Activated CD4-positive, CD25-positive, alpha-beta regulatory T cell treated with anti-CD3 and anti-CD28 coated beads, Interleukin-2, amount 50 U/mL, for 24 hours (primary cell): ENCODE measurements at regions not wholly inside any gene's neighbourhood (a gene's known extent, or its start where the extent isn't known, plus 50 kb on each side); places are given as distances from the start of the nearest gene placed in this dataset.

Experiments
- ATAC-seq, 2 donors: fragments of 150-1000 bp; cut with Tn5 transposase; one replicate each; pipeline ENCODE4 v1.10.0; 2021; ENCODE audit warnings: mild to moderate bottlenecking in 1 of 2, moderate library complexity in 1 of 2

DNA sequence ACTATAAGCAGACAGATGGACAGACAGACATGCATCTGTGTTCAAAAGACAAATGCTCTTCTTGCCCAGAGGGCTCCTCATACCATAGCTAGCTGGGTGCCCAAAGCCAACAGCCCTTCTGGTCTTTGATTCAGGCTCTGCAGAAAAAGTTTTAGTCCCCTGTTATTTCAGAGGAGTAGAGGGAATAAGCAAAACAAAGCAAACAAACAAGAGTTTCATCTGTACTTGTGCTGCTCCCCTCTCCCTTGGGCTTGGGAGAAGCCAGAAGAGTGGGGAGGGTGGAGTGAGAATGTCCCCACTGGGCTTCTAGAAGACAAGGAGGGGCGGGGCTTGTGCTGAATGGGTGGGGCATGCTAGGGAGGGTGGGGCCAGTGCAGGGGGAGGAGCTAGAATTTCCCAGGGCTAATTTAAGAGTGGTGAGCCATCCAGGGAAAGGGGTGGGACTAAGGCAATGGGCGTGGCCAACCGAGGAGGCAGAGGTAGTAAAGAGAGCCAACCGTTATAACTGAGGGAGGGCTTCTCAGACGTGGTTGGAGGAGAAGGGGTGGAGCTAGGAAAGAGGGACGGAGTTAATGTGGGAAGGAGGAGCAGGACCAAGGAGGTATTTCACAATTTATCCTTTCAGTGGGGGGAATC lies 101.2 kb upstream of the MGMT start:
- no peak for ATAC-seq

DNA sequence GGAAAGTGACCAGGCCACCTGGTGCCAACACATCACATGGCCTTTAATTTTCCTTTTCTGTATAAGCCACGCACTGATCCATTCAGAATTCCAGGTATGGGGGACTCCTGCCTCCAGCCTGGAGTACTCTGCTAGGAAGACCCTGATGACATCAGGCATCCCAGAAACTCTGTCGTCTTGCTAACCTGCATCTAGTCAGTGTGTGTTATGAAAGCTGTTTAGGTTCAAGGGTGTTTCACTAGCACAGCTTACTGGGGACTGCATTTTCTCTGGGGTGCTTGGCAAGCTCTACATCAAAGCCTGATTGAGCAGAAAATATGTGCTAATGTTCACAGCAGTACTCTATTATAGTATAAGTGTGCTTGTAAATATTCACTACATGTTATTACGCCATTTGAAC lies 100.6 kb upstream of the MGMT start:
- ATAC-seq, result no peak

DNA sequence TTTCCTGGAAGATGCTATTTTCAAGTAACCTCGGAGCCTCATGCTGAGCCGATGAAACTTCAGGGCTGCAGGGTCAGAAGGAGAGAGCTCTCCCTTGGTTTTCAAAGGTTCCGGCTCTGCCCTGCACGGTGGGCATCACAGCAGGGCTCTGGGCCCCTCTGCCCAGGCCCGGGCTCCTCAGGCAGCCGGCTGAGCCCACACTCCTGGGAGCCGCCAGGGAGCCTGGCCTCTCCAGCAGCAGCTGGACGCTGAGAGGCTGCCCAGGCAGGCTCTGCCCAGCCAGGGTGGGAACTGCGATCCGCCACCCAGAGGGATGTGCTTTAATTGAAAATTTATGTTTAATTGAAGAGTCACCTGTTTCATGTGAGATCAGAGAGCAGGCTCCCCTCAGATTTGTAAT lies 97.5 kb upstream of the MGMT start:
- no peak for ATAC-seq

DNA sequence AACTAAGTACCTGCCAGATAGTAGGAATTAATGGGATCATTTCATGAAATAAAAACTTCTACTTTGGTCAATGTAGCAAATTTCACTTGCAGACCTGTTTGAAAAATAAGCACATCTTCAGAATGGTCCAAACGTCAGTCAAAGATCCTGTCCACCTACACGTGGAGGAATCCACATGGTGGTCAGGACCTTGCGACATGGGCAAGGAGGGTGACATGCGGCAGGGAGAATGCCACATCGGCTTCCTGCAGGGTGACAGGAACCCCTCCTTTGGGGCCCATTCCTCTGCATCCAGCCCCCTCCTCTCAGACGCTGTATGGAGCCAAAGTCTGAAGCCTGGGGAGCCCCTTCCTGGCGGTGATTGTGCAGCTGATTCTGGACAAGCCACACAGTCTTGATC lies 95.5 kb upstream of the MGMT start:
- ATAC-seq, result no peak

DNA sequence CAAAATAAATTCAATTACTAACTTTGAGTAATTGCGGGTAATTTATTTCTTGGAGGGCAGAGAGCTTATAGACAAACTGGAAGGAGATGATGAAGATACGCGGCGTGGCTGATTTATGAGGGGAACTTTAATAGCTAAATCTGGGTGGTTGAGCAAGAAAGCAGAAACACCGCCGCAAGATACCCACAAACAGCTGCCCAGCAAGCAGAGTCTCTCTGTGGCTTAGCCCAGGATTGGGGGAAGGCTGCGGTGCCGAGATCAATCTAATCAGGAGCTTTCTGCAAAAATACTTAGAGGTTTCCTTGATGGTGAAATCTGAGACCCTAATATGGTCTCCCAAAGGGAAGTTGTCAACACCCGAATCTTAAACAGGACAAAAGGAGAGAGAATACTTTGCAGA lies 94.9 kb upstream of the MGMT start:
- ATAC-seq, result no peak

DNA sequence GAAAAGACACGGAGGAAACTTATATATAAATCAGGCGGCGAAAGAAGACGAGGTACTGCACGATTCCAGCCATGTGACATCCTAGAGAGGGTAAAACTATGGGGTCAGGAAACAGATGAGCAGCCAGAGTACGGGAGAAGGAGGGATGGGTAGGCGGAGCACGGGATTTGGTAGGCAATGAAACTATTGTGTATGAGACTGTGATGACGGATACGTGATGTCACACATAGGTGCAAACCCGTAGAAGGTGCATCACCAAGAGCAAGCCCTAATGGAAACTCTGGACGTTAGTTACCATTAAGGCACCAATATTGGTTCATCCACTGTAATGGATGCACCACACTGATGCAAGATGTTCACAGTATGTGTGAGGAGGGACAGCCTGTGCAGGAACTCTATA lies 93.8 kb upstream of the MGMT start:
- no peak for ATAC-seq

DNA sequence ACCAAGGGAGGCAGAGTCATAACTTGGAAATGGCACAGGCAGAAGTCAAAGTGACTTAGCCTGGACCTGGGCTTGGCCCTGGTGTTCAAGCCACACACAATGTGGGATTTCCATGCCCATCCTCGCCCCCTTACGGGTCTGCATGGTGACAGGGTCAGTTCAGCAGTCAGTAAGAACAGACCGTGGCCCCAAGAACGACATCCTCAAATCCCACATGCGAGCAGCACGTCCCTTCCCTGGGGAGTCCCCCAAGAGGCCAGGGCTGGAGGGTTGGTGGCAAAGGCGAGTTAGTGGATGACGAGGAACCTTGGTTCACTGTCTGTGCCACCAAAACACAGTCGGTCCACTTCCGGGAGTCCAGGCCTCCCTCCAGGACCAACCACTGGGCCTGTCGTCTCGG lies 93.3 kb upstream of the MGMT start:
- no peak for ATAC-seq

DNA sequence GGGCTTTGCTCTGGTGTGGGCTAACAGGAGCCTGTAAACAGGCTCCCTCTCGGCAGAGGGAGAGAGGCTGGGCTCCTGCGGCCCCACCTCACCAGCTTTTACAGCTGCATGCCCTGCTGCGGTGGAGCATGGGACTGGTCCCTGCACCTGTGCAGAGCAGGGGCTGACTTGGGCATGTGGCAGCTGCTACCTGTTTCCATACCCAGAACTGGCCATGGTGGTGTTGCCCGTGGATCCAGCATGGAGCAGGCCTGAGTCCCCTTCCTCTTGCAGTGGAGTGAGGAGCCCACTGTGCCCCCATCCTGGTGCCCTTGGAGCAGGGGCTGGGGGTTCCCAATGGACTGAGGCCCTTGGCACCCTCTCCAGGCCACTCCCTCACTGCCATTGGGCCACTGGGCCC lies 91.9 kb upstream of the MGMT start:
- ATAC-seq, result no peak

DNA sequence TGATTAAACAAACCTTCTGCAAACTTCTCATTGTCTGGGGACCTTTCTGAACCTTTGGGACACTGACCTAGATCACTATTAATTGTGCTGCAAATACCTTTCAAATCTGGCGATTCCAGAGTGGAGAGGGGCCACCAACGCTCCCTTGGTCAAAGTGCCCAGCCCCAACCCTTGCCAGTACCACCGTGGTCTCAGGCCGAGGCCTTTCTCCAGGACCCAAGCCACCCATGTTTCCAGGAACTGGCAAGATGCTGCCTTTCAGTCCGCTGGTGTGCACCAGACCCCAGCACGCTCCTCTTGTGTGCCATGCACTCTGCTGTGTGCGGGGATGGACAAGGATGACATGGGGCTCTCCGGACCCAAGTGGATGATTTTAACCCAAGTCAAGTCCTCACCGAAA lies 91.1 kb upstream of the MGMT start:
- ATAC-seq, result no peak

DNA sequence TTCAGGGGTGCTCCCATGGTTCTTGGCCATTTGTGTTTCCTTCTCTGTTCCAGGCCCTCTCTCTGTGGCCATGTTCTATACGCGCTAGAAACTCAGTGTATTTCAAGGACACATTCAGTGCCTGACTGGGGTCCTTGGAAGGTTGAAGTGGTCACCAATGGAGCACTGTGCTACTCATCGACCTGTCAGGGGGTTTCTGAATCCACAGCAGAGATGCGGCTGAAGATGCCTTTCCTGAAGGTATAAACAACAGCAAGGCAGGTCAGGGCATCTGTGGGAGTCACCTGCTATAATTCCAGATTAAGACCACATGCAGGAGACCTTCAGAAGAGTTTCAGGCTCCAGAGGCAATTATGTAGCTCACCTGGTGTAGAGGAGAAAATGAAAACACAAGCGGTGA lies 86.8 kb upstream of the MGMT start:
- ATAC-seq, result no peak

DNA sequence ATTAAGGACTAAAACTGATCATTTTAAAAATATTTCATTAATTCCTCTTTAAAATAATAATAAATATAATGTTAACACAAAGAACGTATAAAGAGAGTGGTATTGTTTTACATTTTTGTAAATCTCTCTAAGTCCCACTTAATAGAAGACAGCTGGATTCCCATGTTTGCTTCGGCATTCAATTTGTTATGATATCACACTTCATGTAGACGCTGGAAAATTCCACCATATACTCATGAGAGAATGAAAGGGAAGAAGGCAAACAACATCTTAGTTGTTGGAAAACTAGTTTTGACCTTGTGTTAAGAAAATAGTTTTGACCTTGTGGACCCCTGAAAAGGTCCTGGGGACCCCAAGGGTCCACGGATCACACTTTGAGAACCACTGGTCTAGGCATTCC lies 85.3 kb upstream of the MGMT start:
- ATAC-seq, result no peak

DNA sequence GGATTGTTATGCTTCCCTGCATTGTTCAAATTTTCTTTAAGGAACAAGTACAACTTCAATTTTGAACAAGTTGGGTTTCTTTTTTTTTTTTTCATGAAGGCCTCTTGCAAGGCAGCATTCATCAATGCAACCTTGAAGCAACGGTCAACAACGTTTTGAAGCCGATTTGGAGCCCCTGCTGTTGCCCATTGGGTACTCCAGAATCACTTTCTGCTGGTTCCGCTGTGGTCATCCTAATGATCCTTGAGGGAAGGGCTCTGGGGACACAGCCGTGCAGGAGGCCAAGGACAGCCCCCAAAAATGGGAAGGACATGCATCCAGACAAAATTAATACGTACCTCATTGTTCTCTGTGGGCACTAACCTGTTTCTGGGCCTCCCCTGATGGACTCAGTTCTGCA lies 84.6 kb upstream of the MGMT start:
- ATAC-seq, result no peak

DNA sequence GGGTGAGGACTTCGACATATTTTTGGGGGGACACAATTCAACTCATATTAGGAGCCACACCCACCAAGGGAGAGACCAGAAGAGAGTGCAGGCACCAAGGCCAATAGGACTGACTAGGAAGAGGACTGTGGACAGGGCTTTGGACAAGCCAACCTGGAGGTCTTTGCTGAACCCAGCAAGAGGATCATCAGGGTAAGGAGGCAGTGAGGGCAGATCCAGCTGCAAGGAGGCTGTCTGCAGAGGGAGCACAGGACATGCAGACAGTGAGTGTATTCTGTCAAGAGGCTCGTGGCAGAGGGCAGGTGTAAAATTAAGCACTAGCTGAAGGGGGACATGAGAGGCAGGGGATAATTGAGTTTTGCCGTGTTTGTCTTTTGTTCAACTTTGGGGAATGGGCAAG lies 83.4 kb upstream of the MGMT start:
- no peak for ATAC-seq

DNA sequence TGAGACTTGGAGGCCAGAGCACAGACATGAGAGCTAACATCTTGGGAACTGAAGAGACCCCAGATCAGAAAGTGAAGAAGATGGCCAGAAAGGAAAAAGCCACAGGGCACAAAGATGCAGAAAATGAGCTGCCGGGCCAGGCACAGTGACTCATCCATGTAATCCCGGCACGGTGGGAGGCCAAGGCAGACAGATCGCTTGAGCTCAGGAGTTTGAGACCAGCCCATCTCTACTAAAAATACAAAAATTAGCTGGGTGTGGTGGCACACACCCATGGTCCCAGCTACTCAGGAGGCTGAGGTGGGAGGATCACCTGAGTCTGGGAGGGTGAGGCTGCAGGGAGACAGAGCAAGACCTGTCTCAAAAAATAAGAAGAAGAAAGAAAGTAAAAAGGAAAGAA lies 81.4 kb upstream of the MGMT start:
- ATAC-seq, result no peak

DNA sequence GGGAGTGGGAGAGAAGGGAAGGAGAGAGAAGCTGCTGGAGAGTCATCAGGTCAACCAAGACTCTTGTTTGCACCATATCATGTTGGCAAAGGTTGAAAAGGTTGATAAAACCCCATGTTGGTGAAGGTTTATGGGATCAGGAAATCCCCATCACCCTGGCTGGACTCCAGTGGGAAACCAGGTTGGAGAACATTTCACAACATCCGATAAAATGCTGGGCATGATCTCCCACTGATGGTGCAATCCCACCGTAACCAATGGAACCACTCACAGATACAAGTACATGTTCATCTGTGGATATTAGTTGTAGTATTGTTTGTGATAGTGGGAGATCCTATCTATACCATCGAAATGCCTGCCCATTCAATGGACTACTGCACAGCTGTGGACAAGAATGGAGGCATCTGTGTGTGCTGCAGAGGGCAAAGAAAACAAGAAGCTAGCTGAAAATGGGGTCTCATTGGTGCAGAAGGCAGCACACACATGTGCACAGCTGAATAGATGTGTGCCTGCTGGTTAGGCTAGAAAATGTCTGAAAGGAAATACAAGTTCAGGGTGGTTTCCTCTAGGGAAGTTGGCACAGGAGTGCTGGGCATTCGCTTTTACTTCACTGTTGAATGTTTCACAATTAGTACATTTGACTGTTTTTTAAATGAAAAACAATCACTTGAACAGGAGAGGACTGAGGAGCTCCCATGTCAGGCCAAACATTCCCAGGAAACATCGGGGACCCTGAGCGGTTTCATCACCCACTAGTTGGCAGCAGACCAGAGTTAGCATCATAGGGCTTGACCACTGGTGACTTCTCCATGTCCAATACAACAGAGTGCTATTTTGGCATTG lies 80.4 kb upstream of the MGMT start:
- ATAC-seq, result no peak

DNA sequence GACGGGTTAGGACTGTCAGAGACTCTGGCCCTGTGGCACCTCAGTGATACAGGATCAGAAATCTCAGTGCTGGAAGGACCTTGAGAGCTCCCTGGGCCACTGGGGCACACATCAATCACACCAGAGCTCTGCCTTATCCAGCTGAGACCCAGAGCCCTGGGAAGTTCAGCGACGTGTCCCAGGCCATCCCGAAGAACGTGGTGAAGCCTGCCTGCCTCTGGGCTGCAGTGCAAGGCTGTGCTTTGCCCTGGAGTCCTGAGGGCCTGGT lies 79.8 kb upstream of the MGMT start:
- no peak for ATAC-seq

DNA sequence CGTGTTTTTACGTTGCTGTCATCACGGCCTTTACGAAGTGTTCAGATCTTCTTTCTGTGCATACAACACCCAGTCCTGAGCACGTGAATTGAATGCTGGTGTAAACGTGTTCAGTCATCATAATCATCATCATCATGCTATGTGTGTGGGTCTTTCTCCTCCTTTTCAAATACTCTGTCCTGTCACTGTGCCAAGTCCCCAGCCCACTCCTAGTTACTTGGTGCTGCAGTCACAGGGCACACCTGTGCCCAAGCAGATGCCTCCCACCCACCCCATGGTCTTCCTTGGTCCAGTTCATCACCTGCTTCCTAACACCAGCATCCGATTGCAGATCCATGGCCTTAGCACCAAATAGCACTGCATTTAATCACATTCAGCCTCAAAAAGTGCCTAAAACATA lies 78.6 kb upstream of the MGMT start:
- ATAC-seq, result no peak

DNA sequence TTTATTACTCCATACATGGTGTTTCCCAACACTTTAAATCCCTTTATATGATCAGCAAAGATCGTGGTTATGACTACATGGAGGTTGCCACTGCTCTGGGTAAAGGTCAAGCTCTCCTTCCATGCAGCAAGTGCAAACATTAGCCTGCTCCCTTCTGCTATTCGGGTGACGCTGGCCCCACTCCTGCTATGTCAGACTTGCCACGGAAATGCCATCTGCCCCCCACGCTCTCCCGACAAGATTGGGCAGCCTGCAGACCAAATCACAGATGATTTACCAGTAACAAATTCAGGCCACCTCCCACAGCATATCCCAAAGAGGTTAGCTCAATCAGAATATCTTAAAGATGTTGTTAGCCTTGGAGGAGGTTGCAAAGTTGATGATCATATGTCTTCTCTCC lies 77.8 kb upstream of the MGMT start:
- no peak for ATAC-seq

DNA sequence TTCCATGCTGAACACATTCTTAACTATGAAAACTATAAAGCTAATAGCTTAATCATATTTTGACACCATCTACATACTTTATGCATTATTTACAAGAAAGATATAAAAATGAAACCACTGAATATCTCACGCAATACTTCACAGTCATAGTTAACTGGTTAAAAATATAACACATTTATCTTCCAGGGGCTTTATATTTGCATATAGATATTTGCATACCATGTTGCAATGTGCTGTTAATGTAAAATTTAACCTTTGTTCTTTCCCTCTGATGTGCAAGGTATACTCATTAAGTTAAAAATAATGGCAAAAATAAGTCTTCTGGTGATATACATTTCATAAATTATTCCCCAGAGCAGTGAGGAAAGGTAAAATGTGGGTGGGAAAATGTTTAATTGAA lies 76.9 kb upstream of the MGMT start:
- no peak for ATAC-seq

DNA sequence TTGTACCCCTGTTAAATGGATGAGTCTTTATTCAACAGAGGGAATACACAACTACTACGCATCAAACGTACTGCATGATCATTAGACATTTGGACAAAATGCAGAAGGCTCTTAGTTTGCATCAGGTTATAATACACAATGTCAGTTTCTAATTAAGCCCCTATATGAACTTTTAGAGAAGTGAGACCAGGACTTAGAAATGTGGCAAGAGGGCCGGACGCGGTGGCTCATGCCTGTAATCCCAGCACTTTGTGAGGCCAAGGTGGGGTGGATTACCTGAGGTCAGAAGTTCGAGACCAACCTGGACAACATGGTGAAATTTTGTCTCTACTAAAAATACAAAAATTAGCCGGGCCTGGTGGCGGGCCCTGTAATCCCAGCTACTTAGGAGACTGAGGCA lies 76.3 kb upstream of the MGMT start:
- no peak for ATAC-seq

DNA sequence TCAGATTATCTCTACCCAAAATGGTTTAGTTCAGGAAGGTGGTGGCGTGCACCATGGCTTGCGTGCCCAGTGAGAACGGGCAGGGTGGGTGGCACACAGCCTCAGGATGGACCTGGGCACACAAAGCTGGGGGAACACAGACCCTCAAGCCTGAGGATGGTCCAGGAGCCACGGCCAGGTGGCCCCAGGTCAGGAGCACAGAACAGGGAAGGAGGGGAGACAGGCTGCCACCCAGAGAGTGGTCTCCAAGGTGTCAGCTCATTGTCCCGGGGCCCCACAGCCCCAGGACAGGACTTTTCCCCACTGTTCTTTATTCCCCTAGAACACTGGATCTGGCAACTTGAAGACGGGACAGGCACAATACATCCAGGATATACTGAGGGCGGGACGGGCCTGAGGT lies 75.6 kb upstream of the MGMT start:
- no peak for ATAC-seq

DNA sequence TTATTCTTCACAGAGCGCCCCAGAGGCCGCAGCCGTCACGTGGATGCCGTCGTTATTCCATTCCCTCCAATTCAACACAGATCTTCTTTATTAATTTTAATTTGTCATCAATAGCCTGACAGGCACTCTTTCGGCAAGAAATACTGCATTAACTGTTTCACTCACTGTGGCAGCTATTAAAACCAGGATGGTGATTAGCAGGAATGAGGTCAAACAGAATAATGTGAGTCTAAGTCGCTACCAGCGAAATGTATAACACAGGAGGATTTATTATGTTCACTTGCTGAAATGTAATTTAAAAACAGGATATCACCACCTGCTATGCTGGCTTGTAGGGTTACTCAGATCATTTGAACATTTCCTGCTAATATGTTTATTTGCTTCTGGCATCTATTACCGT lies 74.2 kb upstream of the MGMT start:
- no peak for ATAC-seq

DNA sequence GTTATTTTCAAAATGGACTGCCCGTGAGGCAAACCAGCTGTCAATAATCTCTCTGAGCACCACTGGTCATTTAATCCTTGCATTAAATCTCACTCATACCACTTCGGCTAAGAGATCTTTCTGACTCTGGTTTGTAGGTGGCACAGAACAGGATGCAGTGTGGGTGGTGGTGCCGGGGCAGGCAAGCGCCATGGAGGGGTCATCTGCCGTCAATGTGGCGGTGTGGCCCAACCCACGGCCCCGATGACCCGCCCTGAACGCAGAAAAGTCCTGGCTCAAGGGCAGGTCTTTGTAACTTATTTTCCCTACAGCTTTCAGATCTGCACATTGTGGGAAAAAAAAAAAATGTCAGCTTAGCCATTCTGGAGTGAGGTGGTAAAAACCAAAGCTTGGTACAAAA lies 73.2 kb upstream of the MGMT start:
- no peak for ATAC-seq

DNA sequence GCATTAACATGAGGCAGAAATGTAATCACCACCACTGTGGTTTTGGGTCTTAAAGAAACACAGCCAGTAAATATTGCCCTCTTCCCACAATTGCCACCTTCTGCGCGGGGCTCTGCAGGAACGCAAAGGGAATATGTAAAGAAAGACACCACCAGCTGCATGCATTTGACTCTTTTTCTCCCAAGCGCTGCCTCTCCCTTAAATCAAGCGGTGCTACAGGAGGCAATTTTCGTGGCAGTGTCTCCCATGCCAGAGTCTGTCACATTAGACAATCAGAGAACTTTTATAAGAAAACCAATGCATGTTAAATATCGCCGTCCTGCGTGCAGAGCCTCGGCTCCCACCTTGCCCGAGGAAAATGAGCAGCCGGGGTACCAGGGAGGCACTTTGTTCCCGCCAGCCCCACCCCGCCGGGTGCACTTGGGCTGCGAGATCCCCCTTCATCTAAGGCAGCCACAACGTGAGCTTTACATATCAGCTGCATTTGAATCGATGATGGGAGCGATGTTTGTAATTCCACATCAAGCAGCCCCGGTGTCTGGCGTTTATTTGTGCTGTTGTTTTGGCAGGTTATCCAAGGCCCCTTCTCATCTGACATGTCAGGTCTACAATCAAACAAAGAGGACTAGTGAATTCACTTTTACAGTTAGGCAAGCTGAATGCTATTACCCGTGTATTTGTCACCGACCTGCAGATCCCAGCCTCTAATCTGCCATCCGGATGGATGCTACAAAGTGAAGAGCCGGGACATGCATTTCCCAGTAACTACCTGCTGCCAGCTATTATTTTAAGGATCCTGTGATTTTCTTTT lies 72.3 kb upstream of the MGMT start:
- no peak for ATAC-seq
